ENCODE measurements at regions not wholly inside any gene's neighbourhood (a gene's known extent, or its start where the extent isn't known, plus 50 kb on each side); places are given as distances from the start of the nearest gene placed in this dataset.
A peak's percentile ranks its signal among the peaks of the same experiment; 100 is the strongest.
"Not testable (repeated sequence)": the region's sequence is repeated elsewhere in the genome, so short reads cannot be mapped to it uniquely, and the experiment has no call there.

DNA sequence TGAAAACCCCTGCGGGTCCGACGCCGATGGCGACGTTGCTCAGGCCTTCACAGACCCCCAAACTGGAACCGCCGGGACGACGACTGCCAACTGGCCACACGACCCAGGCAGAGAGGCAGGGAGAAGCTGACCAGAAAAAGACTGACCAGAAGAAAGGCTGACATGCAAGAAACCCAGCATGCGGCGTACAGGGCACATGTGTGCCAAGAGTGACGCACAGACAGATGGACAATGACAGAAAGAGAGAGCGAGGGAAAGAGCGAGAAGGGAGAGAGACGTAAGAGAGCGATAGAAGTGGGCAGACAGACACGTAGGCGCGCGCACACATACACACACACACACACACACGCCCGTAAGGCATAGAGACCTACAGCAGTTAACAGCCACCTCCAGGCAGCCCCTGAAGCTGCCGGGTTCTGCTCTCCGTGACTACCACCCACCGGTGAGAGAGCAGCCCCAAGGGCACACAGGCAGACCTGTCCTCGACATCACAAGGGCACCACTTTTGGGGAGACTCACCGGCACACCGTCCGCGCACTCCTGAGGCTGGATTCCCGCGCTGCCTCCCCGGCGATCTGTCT, 67.2 kb upstream of the ZNF527 start:
- no peak for FAIRE-seq

GRCh38 chr19:37304190-37304883, 66.6 kb upstream of the ZNF527 start:
- no peak for FAIRE-seq

DNA sequence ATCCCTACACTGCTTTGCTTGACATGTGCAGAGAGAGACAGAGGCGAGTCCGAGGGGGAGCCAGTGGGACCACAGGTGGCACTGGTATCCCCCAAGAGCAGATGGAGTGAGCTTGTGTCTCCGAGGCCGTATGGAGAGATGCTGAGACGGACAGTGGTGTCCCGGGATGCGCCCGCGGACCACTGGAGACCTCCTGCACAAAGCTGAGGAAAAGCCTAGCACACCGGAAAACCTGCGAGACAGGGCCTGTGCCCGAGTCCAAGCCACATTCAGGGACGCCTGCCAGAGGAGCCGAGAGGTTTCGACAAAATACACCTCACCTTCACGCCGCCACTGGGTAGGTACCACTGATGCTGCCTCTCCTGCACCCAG, 66.0 kb upstream of the ZNF527 start:
- FAIRE-seq, result no peak

- FAIRE-seq, result no peak
Observed at GRCh38 chr19:37306383-37306963, 64.4 kb upstream of the ZNF527 start.

DNA sequence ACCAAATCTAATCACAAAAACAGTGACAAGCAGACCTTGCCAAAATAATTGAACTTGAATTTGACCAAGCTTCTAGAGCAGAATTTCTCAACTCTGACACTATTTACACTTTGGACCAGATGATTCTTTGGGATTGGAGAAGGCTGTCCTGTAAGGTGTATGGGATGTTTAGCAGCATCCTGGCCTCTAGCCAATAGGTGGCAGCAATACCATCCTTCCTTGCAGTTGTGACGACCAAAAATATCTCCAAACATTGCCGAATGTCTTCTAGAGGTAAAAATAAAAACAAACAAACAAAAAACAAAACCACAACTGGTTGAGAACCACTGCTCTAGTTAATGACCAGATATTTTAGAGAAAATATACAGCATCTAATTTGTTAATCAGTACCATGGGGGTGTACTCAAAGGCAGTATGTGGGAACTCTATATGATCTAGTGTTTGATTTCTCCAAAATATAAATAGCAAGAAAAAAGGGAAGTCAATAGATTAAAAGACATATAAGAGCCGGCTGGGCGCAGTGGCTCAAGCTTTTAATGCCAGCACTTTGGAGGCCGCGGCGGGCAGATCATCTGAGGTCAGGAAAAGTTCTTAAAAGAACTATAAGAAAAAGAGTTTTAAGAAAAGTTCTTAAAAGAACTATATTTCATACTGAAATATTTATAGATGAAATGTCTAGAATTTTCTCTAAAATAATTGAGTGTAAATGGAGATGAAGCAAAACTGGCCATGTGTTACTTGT, 60.9 kb upstream of the ZNF527 start:
- no peak for FAIRE-seq

- not testable (repeated sequence) for FAIRE-seq
Observed at GRCh38 chr19:37312531-37313334, 58.2 kb upstream of the ZNF527 start.

DNA sequence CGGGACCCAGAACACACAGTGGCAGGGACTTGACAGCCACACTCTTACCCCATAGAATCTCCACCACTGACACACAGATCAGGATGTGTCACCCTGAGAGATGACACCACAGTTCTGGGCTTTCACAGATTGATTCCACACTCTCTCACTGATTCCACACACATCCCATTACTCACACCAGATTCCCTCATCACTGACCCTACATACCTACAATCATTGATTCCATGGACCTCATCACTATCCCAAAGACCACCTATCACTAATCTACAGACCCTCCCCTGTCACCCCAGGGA, 57.6 kb upstream of the ZNF527 start:
- no peak for FAIRE-seq

- FAIRE-seq, result peak; percentile 98
Observed at GRCh38 chr19:37317403-37318209, 53.3 kb upstream of the ZNF527 start.

- not testable (repeated sequence) for FAIRE-seq
Observed at GRCh38 chr19:37320988-37321387, 49.9 kb upstream of the ZNF527 start.

Data from A204.1 (cell line).